ENCODE measurements at regions not wholly inside any gene's neighbourhood (a gene's known extent, or its start where the extent isn't known, plus 50 kb on each side); places are given as distances from the start of the nearest gene placed in this dataset.

DNA sequence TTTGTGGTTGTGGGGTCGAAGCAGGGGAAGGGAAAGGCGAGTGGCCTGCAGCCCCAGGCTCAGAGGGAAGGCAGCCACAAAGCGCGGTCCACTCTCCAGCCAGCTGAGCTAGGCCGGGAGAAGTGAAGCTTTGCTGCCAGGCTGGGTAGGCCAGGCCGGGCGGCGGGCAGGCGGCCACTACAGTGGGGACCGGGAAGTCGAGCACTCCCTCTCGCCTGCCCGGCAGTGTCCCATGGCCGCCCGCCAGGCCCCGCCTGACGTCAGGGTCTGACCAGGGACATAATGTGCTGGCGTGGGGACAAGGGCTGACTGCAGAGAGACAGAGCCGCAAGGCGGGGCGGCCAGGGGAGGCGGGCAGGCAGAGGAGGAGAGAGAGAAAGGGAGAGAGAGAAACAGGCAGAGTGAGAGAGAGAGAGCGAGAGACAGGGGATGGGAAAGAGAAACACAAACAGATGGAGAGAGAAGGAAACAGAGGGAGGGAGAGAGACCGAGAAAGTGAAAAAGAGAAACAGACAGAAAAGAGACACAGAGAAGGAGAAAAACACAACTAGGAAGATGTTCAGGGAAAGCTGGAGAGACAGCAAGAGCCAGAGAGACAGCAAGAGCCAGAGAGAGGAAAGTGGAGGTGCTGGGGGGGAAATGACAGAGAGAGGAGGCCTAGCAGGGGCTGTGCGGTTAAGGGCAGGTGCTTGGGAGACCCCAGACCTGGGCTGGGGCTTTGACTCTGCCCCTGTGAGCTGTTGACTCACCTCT, 94.5 kb upstream of the PTPN1 start:
- POLR2A ChIA-PET: no interaction called here
- TF ChIP-seq, protein P1, sequence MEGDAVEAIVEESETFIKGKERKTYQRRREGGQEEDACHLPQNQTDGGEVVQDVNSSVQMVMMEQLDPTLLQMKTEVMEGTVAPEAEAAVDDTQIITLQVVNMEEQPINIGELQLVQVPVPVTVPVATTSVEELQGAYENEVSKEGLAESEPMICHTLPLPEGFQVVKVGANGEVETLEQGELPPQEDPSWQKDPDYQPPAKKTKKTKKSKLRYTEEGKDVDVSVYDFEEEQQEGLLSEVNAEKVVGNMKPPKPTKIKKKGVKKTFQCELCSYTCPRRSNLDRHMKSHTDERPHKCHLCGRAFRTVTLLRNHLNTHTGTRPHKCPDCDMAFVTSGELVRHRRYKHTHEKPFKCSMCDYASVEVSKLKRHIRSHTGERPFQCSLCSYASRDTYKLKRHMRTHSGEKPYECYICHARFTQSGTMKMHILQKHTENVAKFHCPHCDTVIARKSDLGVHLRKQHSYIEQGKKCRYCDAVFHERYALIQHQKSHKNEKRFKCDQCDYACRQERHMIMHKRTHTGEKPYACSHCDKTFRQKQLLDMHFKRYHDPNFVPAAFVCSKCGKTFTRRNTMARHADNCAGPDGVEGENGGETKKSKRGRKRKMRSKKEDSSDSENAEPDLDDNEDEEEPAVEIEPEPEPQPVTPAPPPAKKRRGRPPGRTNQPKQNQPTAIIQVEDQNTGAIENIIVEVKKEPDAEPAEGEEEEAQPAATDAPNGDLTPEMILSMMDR (IDR thresholded peaks at IDR 0.05; ENCODE audit: insufficient read depth, low read length, missing control alignments): no peak
- CTCF ChIA-PET: no interaction called here
- DNase-seq (ENCODE audit: low read depth, low spot score): no peak
- H3K4me3 ChIP-seq (ENCODE audit: low read depth, low read length): no peak overlapping the region

DNA sequence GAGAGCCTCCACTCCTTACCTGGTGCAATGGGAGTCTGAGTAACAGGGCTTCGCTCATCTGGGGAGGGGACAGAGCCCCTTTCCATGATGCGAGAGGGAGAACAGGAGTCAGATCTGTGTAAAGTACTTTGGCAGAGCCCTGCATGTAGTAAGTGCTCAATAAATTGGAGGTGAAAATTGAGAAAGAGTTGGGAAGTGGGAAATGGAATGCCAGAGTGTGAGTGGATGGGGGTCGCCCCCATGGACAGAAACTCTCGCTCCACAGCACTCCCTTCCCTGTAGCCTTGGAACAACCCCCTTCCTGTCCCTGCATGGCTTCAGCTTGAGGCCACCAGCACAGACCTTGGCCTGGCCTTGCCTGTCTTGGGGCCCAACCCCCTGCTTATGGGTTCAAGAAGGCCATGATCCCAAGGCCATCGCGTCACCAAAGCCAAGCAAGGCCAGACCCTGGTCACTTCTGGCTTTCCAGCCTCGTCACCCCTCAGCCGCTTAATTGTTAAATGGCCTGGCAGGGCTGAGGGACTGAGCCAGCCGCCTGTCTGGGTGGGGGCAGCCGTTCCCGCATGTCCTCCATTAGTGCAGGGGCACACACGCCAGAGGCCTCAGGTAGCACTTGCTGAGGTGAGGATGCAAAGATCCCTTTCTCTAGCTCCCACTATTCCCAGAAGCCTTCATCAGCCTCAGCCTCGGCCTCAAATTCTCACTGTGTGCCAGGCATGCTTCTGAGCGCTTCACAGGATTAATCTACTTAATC, 93.7 kb upstream of the PTPN1 start:
- no peak overlapping the region for H3K4me3 ChIP-seq (ENCODE audit: low read depth, low read length)
- no peak for DNase-seq (ENCODE audit: low read depth, low spot score)
- TF ChIP-seq, protein P1 (IDR thresholded peaks at IDR 0.05; ENCODE audit: insufficient read depth, low read length, missing control alignments): no peak
- ChIA-PET CTCF (no interaction called here), POLR2A (no interaction called here)

DNA sequence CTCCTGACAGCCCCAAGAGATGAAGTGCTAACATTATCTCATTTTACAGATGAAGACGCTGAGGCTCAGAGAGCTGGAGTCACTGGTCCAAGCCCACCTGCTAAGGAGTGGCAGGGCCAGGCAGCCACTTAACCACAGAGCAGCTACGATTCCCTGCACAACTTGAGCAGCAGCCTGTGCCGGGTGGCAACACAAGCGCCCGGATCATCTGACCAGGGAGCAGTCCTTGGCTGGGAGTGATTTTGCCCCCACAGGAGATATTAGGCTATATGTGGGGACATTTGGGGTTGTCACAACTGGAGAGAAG, 93.2 kb upstream of the PTPN1 start:
- TF ChIP-seq, protein P1 (IDR thresholded peaks at IDR 0.05; ENCODE audit: insufficient read depth, low read length, missing control alignments): no peak
- POLR2A ChIA-PET: no interaction called here
- CTCF ChIA-PET: no interaction called here

DNA sequence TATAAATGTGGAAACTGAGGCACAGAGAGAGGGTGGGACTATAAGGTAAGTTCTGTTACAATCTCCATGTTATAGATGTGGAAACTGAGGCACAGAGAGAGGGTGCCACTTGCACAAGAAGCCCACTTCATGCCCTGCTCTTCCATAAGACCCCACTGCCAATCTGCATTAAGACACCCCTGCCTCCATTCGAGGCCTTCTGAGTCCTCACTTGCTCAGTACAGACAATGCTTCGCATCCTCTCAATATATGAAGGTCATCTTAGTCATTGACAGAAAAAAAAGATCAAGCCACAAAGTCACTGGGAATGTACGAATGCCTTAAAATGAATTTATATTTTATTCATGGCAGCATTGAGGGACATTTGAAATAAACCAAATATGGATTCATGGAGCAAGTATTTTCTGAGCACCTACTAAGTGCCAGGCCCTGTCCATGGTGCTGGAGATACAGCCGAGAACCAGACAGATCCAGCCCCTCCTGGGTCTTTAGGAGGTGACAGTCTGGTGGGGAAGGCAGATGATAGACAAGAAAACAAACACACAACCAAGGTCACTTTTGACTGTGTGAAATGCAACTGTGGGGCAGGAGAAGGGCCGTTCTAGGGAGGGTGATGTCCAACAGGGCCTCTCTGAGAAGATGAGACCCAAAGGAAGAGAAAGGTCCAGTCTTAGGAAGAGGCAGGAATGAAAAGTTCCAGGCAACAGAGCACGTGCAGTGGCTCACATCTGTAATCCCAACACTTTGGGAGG, 92.5 kb upstream of the PTPN1 start:
- no peak overlapping the region for H3K4me3 ChIP-seq (ENCODE audit: low read depth, low read length)
- ChIA-PET CTCF (no interaction called here), POLR2A (no interaction called here)
- TF ChIP-seq, protein P1 (IDR thresholded peaks at IDR 0.05; ENCODE audit: insufficient read depth, low read length, missing control alignments): no peak
- no peak for DNase-seq (ENCODE audit: low read depth, low spot score)

More for the DNA sequence above, 93.2 kb upstream of the PTPN1 start:
- H3K4me3 ChIP-seq (ENCODE audit: low read depth, low read length): no peak overlapping the region
- DNase-seq (ENCODE audit: low read depth, low spot score): no peak

DNA sequence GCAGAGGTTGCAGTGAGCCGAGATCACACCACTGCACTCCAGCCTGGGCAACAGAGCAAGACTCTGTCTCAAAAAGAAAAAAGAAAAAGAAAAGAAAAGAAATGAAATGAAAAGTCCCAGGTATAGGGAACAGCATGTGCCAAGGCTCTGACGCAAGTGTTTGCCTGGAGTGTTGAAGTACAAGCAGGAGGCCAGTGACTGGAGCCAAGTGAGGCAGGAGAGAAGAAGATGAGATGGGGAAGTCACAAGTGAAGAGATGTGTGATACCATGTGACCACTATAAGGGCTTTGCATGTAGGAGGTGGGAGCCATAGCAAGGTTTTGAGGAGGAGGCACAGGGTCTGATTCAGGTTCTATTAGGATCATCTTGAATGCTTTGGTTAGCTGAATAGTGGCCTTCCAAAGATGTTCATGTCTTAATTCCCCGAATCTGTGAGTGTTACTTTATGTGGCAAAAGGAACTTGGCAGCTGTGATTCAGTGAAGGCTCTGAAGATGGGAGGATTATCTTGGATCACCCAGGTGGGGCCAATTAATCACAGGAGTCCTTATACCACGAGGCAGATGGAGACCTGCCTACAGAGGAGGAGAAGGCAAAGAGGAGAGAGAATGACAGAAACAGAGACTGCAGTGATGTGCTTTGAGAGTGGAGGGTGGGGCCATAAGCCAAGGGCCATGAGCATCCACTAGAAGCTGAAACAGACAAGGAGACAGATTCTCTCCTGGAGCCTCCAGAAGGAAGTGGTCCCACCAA, 91.1 kb upstream of the PTPN1 start:
- no peak for DNase-seq (ENCODE audit: low read depth, low spot score)
- POLR2A ChIA-PET: no interaction called here
- TF ChIP-seq, protein P1 (IDR thresholded peaks at IDR 0.05; ENCODE audit: insufficient read depth, low read length, missing control alignments): no peak
- H3K4me3 ChIP-seq (ENCODE audit: low read depth, low read length): no peak overlapping the region
- CTCF ChIA-PET: no interaction called here

All from AG04449 (cell line).